Gastroesophageal sphincter (tissue), 3 donors: ENCODE measurements at regions not wholly inside any gene's neighbourhood (a gene's known extent, or its start where the extent isn't known, plus 50 kb on each side); places are given as distances from the start of the nearest gene placed in this dataset.

Experiments
- CTCF ChIP-seq, 4 experiments: fragments of 200-600 bp in 2 of 4; fragments of 450-650 bp in 2 of 4; sonication (generic) in 1 of 4; IDR thresholded peaks; one replicate each; pipeline ENCODE4 v1.5.1; 2017 to 2019; ENCODE audit warnings: antibody characterized with exemption in 4 of 4, mild to moderate bottlenecking in 2 of 4, moderate library complexity in 2 of 4
- EP300 ChIP-seq: sonication (generic); formaldehyde crosslinking; IDR thresholded peaks from one replicate; pipeline ENCODE4 v1.6.1; 2017; ENCODE audit warnings: antibody characterized with exemption, mild to moderate bottlenecking
- POLR2A ChIP-seq, 2 donors: fragments of 450-650 bp; IDR thresholded peaks; one replicate each; pipeline ENCODE4 v1.6.1; 2017; ENCODE audit warnings: antibody characterized with exemption in 2 of 2, mild to moderate bottlenecking in 2 of 2, moderate library complexity in 1 of 2
- POLR2AphosphoS5 ChIP-seq: sonication (generic); formaldehyde crosslinking; IDR thresholded peaks from one replicate; pipeline ENCODE4 v1.6.1; 2017; ENCODE audit warnings: antibody characterized with exemption

GRCh38 chr11:119531623-119532022 is 108.7 kb upstream of the THY1 start:
- TF ChIP-seq POLR2A (IDR thresholded peaks at IDR 0.05) (no peak), EP300 (no peak), CTCF (IDR thresholded peaks at IDR 0.05) (no peak), POLR2AphosphoS5 (no peak)
